Stimulated activated CD4-positive, alpha-beta T cell treated with anti-CD3 and anti-CD28 coated beads, Interleukin-2, amount 100 ng/mL, for 48 hours (primary cell): ENCODE measurements at regions not wholly inside any gene's neighbourhood (a gene's known extent, or its start where the extent isn't known, plus 50 kb on each side); places are given as distances from the start of the nearest gene placed in this dataset.
"Not testable (repeated sequence)": the region's sequence is repeated elsewhere in the genome, so short reads cannot be mapped to it uniquely, and the experiment has no call there.

Experiments used
- DNase-seq, 2 donors: peaks; one replicate each; pipeline ENCODE4 v3.0.0-alpha.2; 2020

- no peak for DNase-seq
Observed at GRCh38 chr15:87672309-87673288, 583.9 kb downstream of the NTRK3 start.

GRCh38 chr15:87671289-87671688 lies 585.2 kb downstream of the NTRK3 start:
- no peak for DNase-seq

- DNase-seq: no peak
Observed at GRCh38 chr15:87669846-87670245, 586.7 kb downstream of the NTRK3 start.

- DNase-seq: not testable (repeated sequence)
Observed at GRCh38 chr15:87668768-87669564, 587.6 kb downstream of the NTRK3 start.

- no peak for DNase-seq
Observed at GRCh38 chr15:87667643-87668042, 588.9 kb downstream of the NTRK3 start.

- no peak for DNase-seq
Observed at GRCh38 chr15:87662575-87662974, 594.0 kb downstream of the NTRK3 start.

GRCh38 chr15:87661454-87662355 lies 594.8 kb downstream of the NTRK3 start:
- no peak for DNase-seq

- no peak for DNase-seq
Observed at GRCh38 chr15:87660251-87661129, 596.0 kb downstream of the NTRK3 start.

GRCh38 chr15:87656372-87656771 lies 600.2 kb downstream of the NTRK3 start:
- no peak for DNase-seq

- DNase-seq: no peak
Observed at GRCh38 chr15:87653646-87654045, 602.9 kb downstream of the NTRK3 start.

GRCh38 chr15:87649175-87649574 lies 607.4 kb downstream of the NTRK3 start:
- DNase-seq: no peak

- no peak for DNase-seq
Observed at GRCh38 chr15:87648278-87648677, 608.3 kb downstream of the NTRK3 start.

GRCh38 chr15:87645723-87646122 lies 610.8 kb downstream of the NTRK3 start:
- DNase-seq: no peak

GRCh38 chr15:87642997-87643396 lies 613.5 kb downstream of the NTRK3 start:
- DNase-seq: not testable (repeated sequence)

GRCh38 chr15:87639305-87640011 lies 617.1 kb downstream of the NTRK3 start:
- no peak for DNase-seq

- DNase-seq: no peak
Observed at GRCh38 chr15:87638554-87639083, 617.9 kb downstream of the NTRK3 start.

- no peak for DNase-seq
Observed at GRCh38 chr15:87634361-87634760, 622.2 kb downstream of the NTRK3 start.

- no peak for DNase-seq
Observed at GRCh38 chr15:87633525-87633924, 623.0 kb downstream of the NTRK3 start.

- DNase-seq: no peak
Observed at GRCh38 chr15:87632364-87632763, 624.2 kb downstream of the NTRK3 start.

GRCh38 chr15:87631775-87632174 lies 624.8 kb downstream of the NTRK3 start:
- no peak for DNase-seq

- no peak for DNase-seq
Observed at GRCh38 chr15:87631093-87631492, 625.4 kb downstream of the NTRK3 start.
